A673 (cell line): ENCODE measurements at regions not wholly inside any gene's neighbourhood (a gene's known extent, or its start where the extent isn't known, plus 50 kb on each side); places are given as distances from the start of the nearest gene placed in this dataset.
"Not testable (repeated sequence)": the region's sequence is repeated elsewhere in the genome, so short reads cannot be mapped to it uniquely, and the experiment has no call there.

Experiments
- BruUV-seq: library from RNA; stranded (reverse); fragments of 400-500 nt; replicated peaks from 2 replicates; lab custom pipeline; 2021; lab: Mats Ljungman, UMichigan
- CTCF ChIA-PET: fragments of 300-600 bp; sonication (Branson Sonifier 250); formaldehyde crosslinking; loops from one replicate; lab custom pipeline; 2022; ENCODE audit warnings: antibody characterized with exemption; lab: Charles Lee
- POLR2A ChIA-PET: fragments of 300-600 bp; sonication (Branson Sonifier 250); formaldehyde crosslinking; loops from one replicate; lab custom pipeline; 2022; ENCODE audit warnings: antibody characterized with exemption; ENCODE audit not compliant: low non-redundant PET; lab: Charles Lee
- DNase-seq: peaks from one replicate; pipeline ENCODE4 v3.0.0-alpha.2; 2015; ENCODE audit warnings: low spot score
- H3K27ac ChIP-seq: fragments of 200-600 bp; sonication (generic); 2 replicates; pipeline ENCODE4 v1.5.1; 2016; ENCODE audit warnings: mixed run types, low read depth, mild to moderate bottlenecking, mixed read lengths, antibody characterized with exemption, low read length; ENCODE audit not compliant: poor library complexity, severe bottlenecking
- H3K27me3 ChIP-seq: fragments of 200-600 bp; sonication (generic); replicated peaks from 2 replicates; pipeline ENCODE4 v1.6.1; 2017; ENCODE audit warnings: mixed run types, low read depth, mild to moderate bottlenecking, mixed read lengths, antibody characterized with exemption, low read length; ENCODE audit not compliant: insufficient read depth, poor library complexity
- H3K36me3 ChIP-seq: fragments of 200-600 bp; sonication (generic); 2 replicates; pipeline ENCODE4 v1.6.1; 2016; ENCODE audit warnings: mixed run types, mild to moderate bottlenecking, mixed read lengths, antibody characterized with exemption, low read length; ENCODE audit not compliant: insufficient read depth, poor library complexity, severe bottlenecking
- H3K4me1 ChIP-seq: fragments of 200-600 bp; sonication (generic); 2 replicates; pipeline ENCODE4 v1.6.1; 2017; ENCODE audit warnings: mixed run types, mild to moderate bottlenecking, mixed read lengths, antibody characterized with exemption, low read length; ENCODE audit not compliant: insufficient read depth, poor library complexity, severe bottlenecking
- H3K4me3 ChIP-seq: fragments of 200-600 bp; sonication (generic); 2 replicates; pipeline ENCODE4 v1.5.1; 2016; ENCODE audit warnings: low read depth, mixed run types, mild to moderate bottlenecking, mixed read lengths, low read length; ENCODE audit not compliant: poor library complexity, severe bottlenecking
- H3K9me3 ChIP-seq: fragments of 200-600 bp; sonication (generic); 2 replicates; pipeline ENCODE4 v1.6.1; 2016; ENCODE audit warnings: mixed run types, low read depth, mild to moderate bottlenecking, mixed read lengths, antibody characterized with exemption, low read length; ENCODE audit not compliant: poor library complexity, severe bottlenecking
- CTCF ChIP-seq: fragments of 300-800, 200-600 bp; sonication (generic); conservative IDR thresholded peaks from 2 replicates; pipeline ENCODE4 v1.5.1; 2017; ENCODE audit warnings: low read depth, mild to moderate bottlenecking, antibody characterized with exemption, low read length, moderate library complexity, mixed read lengths
- EZH2 ChIP-seq: fragments of 200-600 bp; sonication (generic); IDR thresholded peaks from 2 replicates; pipeline ENCODE4 v1.6.1; 2017; ENCODE audit warnings: borderline replicate concordance, low read depth, mild to moderate bottlenecking, mixed read lengths, antibody characterized with exemption, low read length; ENCODE audit not compliant: poor library complexity, severe bottlenecking
- intact Hi-C: fragments of 100-400 bp; cut with micrococcal nuclease; formaldehyde crosslinking; loops from one replicate; pipeline ENCODE4 v1.10.0; 2022; ENCODE audit not compliant: unreplicated experiment

DNA sequence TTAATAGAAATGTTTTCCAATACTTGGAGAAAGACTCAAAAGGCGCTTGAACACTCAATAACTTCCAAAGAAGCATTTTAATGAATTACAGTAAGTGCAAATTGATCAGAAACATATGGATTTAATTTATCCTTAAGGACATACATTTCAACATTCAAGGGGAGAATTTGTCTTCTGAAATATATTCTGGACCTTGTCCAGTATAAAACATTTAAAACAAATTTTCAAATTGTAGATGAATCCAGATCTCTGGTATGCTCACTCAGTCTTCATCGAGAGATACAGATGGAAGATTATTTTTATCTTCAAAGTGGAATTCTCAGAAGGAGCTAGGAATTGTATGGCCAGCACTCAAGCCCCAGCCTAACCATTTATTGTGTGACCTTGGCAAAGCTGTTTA is 310.4 kb downstream of the ZNF674 start:
- Histone ChIP-seq H3K4me3 (no peak overlapping the region), H3K4me1 (no peaks in the 10 kb centered on the region), H3K36me3 (no peaks in the 10 kb centered on the region), H3K27me3 (no peaks in the 10 kb centered on the region), H3K27ac (no peak overlapping the region), H3K9me3 (no peaks in the 10 kb centered on the region)
- BruUV-seq, result no TSS peak
- ChIA-PET POLR2A (no interaction called here), CTCF (no interaction called here)
- TF ChIP-seq CTCF (no peak), EZH2 (no peak)
- intact Hi-C loops, result no loop called here
- DNase-seq, result no peak

DNA sequence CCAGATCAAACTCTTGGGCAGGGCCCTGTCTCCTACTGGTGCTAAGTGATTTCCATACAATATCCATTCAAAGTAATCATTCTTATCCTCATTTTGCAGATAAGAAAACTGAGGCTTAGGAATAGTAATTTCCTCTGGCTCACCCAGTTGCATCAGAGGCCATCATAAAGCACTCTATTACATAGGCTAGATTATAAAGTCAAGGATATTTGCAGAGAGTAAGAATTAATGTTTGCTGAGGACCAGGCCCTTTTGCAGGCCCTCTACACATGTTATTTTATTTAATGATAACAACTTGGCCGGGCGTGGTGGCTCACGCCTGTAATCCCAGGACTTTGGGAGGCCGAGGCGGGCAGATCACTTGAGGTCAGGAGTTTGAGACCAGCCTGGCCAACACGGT is 316.8 kb downstream of the ZNF674 start:
- Histone ChIP-seq H3K27me3 (no peaks in the 10 kb centered on the region), H3K9me3 (no peaks in the 10 kb centered on the region), H3K36me3 (no peaks in the 10 kb centered on the region), H3K4me1 (no peaks in the 10 kb centered on the region), H3K4me3 (no peak overlapping the region), H3K27ac (no peak overlapping the region)
- no TSS peak for BruUV-seq
- DNase-seq, result no peak
- ChIA-PET CTCF (no interaction called here), POLR2A (no interaction called here)
- no peak for TF ChIP-seq EZH2
- TF ChIP-seq CTCF, result no peak
- intact Hi-C loops, result no loop called here

GRCh38 chrX:46226422-46226821 is 318.8 kb downstream of the ZNF674 start:
- Histone ChIP-seq H3K4me1 (no peaks in the 10 kb centered on the region), H3K9me3 (no peaks in the 10 kb centered on the region), H3K4me3 (no peak overlapping the region), H3K36me3 (no peaks in the 10 kb centered on the region), H3K27ac (no peak overlapping the region), H3K27me3 (no peaks in the 10 kb centered on the region)
- DNase-seq, result no peak
- BruUV-seq, result no TSS peak
- intact Hi-C loops, result no loop called here
- ChIA-PET POLR2A (no interaction called here), CTCF (no interaction called here)
- TF ChIP-seq CTCF (no peak), EZH2 (no peak)

DNA sequence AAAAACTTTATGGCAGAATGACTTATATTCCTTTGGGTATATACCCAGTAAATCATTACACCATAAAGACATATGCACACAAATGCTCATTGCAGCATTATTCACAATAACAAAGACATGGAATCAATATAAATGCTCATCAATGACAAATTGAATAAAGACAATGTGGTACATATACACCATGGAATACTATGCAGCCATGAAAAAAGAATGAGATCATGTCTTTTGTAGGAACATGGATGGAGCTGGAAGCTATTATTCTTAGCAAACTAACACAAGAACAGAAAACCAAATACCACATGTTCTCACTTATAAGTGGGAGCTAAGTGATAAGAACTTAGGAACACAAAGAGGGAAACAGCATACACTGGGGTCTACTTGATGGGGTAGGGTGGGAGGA is 321.7 kb downstream of the ZNF674 start:
- H3K27me3 ChIP-seq, H3K27ac ChIP-seq, CTCF ChIA-PET, H3K4me3 ChIP-seq, intact Hi-C loops, H3K9me3 ChIP-seq, BruUV-seq, H3K4me1 ChIP-seq, POLR2A ChIA-PET, DNase-seq, H3K36me3 ChIP-seq: not testable (repeated sequence)
